Right atrium auricular region (tissue), 2 donors: ENCODE measurements at regions not wholly inside any gene's neighbourhood (a gene's known extent, or its start where the extent isn't known, plus 50 kb on each side); places are given as distances from the start of the nearest gene placed in this dataset.

ENCODE experiments used
- DNase-seq: peaks from one replicate; pipeline ENCODE4 v3.0.0-alpha.2; 2019; ENCODE audit warnings: low spot score
- H3K27ac ChIP-seq, 2 donors: fragments of 200-600 bp; sonication (generic); 1 replicate in 1 of 2; 2 replicates in 1 of 2; pipeline ENCODE4 v1.5.1; 2016 to 2019
- H3K27me3 ChIP-seq, 2 donors: fragments of 200-600 bp; sonication (generic); one replicate each; pipeline versions ENCODE4 v1.5.1 to v1.6.0; 2017 to 2019
- H3K36me3 ChIP-seq: fragments of 200-600 bp; sonication (generic); one replicate; pipeline ENCODE4 v1.5.1; 2016
- H3K4me1 ChIP-seq, 2 donors: fragments of 200-600 bp; sonication (generic); one replicate each; pipeline versions ENCODE4 v1.5.1 to v1.6.0; 2017 to 2019
- H3K4me3 ChIP-seq, 2 donors: fragments of 200-600 bp; sonication (generic); 1 replicate in 1 of 2; 2 replicates in 1 of 2; pipeline ENCODE4 v1.5.1; 2017 to 2019; ENCODE audit warnings: mild to moderate bottlenecking in 1 of 2, moderate library complexity in 1 of 2
- H3K9me3 ChIP-seq, 2 donors: fragments of 200-600 bp; sonication (generic); one replicate each; pipeline ENCODE4 v1.5.1; 2019
- TF ChIP-seq, protein P1 (sequence below), 2 donors: fragments of 200-600 bp; sonication (generic); IDR thresholded peaks; one replicate each; pipeline ENCODE4 v1.5.1; 2019; ENCODE audit warnings: antibody characterized with exemption in 2 of 2

DNA sequence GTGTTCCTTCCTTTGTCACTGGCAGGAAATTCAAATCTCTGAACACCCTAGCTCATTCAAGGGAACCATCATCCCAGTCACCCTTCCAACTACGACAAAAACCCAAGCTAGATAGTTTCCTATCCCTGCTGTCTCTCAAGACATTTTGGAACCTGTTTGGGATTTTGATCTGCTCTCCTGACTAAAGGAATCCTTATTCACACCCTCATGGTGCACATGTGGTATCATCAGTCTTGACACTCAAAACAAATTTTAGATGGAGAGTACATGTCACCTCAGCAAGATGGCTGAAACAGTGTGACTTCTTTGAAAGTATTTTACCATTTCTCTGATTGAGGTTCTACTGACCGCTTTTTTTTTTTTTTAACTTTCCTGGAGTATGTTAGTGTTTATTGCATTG lies 234.3 kb upstream of the TMEM229A start:
- TF ChIP-seq, protein P1, sequence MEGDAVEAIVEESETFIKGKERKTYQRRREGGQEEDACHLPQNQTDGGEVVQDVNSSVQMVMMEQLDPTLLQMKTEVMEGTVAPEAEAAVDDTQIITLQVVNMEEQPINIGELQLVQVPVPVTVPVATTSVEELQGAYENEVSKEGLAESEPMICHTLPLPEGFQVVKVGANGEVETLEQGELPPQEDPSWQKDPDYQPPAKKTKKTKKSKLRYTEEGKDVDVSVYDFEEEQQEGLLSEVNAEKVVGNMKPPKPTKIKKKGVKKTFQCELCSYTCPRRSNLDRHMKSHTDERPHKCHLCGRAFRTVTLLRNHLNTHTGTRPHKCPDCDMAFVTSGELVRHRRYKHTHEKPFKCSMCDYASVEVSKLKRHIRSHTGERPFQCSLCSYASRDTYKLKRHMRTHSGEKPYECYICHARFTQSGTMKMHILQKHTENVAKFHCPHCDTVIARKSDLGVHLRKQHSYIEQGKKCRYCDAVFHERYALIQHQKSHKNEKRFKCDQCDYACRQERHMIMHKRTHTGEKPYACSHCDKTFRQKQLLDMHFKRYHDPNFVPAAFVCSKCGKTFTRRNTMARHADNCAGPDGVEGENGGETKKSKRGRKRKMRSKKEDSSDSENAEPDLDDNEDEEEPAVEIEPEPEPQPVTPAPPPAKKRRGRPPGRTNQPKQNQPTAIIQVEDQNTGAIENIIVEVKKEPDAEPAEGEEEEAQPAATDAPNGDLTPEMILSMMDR (IDR thresholded peaks at IDR 0.05) = no peak
- H3K4me1 ChIP-seq = no peaks in the 10 kb centered on the region
- H3K36me3 ChIP-seq = no peaks in the 10 kb centered on the region
- no peak for DNase-seq
- no peaks in the 10 kb centered on the region for H3K27me3 ChIP-seq
- H3K27ac ChIP-seq = no peak overlapping the region
- H3K4me3 ChIP-seq = no peak overlapping the region
- no peaks in the 10 kb centered on the region for H3K9me3 ChIP-seq

DNA sequence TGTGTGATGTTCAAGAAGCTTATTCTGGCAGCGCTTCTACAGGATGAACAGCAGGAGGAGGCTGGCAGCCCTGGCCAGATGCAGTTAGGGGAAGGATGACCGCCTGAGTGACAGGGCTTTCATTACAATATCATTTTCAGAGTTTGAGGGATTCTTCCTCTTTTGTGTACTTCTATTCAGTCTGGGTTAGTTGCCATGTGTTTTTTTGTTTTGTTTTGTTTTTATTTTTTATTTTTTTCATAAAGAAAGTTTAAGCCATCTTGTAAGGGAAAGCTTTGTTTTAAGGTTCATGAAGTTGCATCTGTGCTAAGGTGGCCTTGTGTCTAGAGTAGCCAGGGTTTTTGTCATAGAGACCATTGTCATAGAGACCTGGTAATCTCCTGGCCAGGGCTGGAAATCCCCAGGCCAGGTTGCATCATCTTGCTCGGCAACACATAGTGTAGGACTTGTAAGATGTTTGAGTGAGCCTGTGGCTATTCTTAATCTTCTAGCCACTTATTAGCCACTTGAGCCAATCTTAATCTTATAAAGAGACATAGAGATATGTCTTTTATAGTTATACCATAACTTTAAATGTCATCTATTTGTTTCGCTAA lies 230.5 kb upstream of the TMEM229A start:
- Histone ChIP-seq H3K4me3 (no peak overlapping the region), H3K27ac (no peak overlapping the region), H3K4me1 (no peaks in the 10 kb centered on the region), H3K9me3 (no peaks in the 10 kb centered on the region), H3K27me3 (no peaks in the 10 kb centered on the region), H3K36me3 (no peaks in the 10 kb centered on the region)
- TF ChIP-seq, protein P1 (IDR thresholded peaks at IDR 0.05) = no peak
- no peak for DNase-seq

- H3K4me3 ChIP-seq = no peak overlapping the region
- no peak for DNase-seq
- H3K4me1 ChIP-seq = no peaks in the 10 kb centered on the region
- H3K9me3 ChIP-seq = no peaks in the 10 kb centered on the region
- TF ChIP-seq, protein P1 (IDR thresholded peaks at IDR 0.05) = no peak
- H3K27me3 ChIP-seq = no peaks in the 10 kb centered on the region
- H3K27ac ChIP-seq = no peak overlapping the region
- no peaks in the 10 kb centered on the region for H3K36me3 ChIP-seq
These were observed 228.8 kb upstream of the TMEM229A start for GRCh38 chr7:124261710-124262109.

DNA sequence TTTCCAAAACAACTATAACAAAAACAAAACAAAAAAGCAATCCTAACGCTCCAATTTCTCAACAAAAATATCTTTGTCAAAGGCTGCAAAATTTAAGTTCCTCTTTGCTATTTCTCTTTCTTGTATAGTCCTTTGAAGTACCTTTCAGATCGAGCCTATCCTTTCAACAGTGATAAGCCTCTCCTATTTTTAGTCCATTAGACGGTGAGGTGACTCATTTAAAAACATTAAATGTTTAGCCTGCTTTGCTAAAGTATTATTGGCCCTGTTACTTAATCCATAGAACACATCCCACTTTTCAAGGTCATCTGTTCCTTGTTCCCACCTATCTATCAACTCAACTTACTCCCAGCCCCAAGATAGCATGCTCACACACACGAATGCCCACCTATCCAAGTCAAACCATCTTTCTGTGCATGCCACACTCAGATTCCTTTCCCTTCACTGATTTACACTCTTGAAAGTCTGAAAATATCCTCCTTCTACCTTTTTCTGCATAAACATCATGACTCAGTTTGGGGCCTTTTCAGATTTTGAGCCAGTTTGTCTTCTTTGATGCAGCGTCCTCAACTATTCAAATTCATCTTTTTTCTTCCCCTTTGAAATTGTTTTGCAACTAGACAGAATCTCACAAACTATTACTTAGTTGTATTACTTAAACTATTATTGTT lies 224.9 kb upstream of the TMEM229A start:
- H3K4me1 ChIP-seq = no peaks in the 10 kb centered on the region
- TF ChIP-seq, protein P1 (IDR thresholded peaks at IDR 0.05) = no peak
- no peaks in the 10 kb centered on the region for H3K36me3 ChIP-seq
- no peaks in the 10 kb centered on the region for H3K9me3 ChIP-seq
- no peak overlapping the region for H3K4me3 ChIP-seq
- H3K27ac ChIP-seq = no peak overlapping the region
- no peak for DNase-seq
- H3K27me3 ChIP-seq = no peaks in the 10 kb centered on the region

DNA sequence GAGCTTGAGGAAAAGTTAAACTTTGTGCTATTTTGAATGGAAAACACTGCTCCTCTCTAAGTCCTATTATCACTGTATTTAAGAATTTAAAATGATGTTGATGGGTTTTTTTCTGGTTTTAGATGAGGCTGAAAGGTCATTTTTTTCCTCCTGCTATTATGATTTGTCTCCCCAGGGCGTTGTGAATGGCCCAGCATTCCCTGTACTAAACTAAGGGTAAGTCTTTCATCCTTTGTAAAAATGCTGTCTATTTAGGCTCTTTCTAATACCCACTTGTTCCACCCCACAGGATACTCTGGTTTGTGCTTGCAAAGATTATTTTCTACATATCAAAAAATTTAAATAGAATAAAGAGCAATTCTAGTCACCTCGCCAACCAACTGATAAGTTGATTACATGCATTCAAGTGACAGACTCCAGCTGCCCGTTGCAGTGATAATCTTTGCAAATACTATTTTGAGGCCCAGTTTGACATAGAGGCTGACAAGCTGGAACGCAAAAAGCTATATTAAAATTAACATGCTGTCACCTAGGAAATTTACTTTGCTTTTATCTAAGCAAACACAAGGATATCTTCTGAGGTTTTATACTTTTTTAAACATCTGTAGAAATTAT lies 222.3 kb upstream of the TMEM229A start:
- no peak for DNase-seq
- no peak overlapping the region for H3K4me3 ChIP-seq
- H3K27ac ChIP-seq = no peak overlapping the region
- no peaks in the 10 kb centered on the region for H3K4me1 ChIP-seq
- TF ChIP-seq, protein P1 (IDR thresholded peaks at IDR 0.05) = no peak
- H3K36me3 ChIP-seq = no peaks in the 10 kb centered on the region
- no peaks in the 10 kb centered on the region for H3K27me3 ChIP-seq
- no peaks in the 10 kb centered on the region for H3K9me3 ChIP-seq
